SH-SY5Y (cell line): ENCODE measurements at regions not wholly inside any gene's neighbourhood (a gene's known extent, or its start where the extent isn't known, plus 50 kb on each side); places are given as distances from the start of the nearest gene placed in this dataset.

ENCODE experiments used
- GATA2 ChIP-seq: IDR thresholded peaks from 2 replicates; pipeline ENCODE4 v1.6.1; 2011; ENCODE audit warnings: mild to moderate bottlenecking, low read depth, low read length
- GATA3 ChIP-seq: IDR thresholded peaks from 2 replicates; pipeline ENCODE4 v1.6.1; 2011; ENCODE audit warnings: low read depth, mild to moderate bottlenecking, low read length, moderate library complexity

DNA sequence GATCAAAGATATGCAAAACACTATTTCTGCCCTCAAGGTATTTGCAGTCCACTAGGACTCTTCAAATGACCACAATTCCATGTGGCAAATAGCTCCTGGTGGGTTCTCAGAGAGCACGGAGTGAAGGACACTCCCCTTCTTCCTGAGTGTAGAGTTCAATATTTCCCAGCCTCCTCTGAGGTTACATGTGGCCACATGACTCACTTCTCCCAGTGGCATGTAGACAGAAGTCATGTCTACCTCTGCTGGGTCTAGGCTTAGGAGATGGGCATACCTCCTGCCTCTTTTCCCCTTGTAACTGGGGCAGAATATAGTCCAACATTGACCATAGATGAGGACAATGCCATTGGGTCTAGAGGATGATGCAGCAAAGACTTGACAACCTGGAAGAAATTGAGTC lies 191.4 kb downstream of the MIS18A start:
- TF ChIP-seq GATA2: no peak
- no peak for TF ChIP-seq GATA3
